Activated CD4-positive, alpha-beta T cell treated with anti-CD3 and anti-CD28 coated beads, Interleukin-10, Interleukin-2, amounts not matched to agents 100 ng/mL and 50 ng/mL, durations not matched to agents 16 hours and 8 hours (primary cell): ENCODE measurements at regions not wholly inside any gene's neighbourhood (a gene's known extent, or its start where the extent isn't known, plus 50 kb on each side); places are given as distances from the start of the nearest gene placed in this dataset.
"Not testable (repeated sequence)": the region's sequence is repeated elsewhere in the genome, so short reads cannot be mapped to it uniquely, and the experiment has no call there.

Experiments used
- DNase-seq: peaks from one replicate; pipeline ENCODE4 v3.0.0-alpha.2; 2020

DNA sequence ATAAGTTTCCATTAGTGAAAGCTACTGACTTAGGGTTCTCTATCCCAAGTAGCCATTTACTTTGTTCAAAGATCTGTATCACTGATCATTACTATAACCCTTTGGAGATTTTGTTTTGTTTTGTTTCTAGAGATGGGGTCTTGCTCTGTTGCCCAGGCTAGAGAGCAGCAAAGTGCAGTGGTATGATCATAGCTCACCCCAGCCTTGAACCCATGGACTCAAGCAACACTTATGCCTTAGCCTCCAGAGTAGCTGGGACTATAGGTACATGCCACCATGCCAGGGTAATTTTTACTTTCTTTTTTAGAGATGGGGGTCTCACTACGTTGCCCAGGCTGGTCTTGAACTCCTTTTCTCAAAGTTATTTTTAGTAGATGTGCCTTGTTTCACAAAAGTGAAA is 154.7 kb downstream of the KCNJ2 start:
- no peak for DNase-seq

DNA sequence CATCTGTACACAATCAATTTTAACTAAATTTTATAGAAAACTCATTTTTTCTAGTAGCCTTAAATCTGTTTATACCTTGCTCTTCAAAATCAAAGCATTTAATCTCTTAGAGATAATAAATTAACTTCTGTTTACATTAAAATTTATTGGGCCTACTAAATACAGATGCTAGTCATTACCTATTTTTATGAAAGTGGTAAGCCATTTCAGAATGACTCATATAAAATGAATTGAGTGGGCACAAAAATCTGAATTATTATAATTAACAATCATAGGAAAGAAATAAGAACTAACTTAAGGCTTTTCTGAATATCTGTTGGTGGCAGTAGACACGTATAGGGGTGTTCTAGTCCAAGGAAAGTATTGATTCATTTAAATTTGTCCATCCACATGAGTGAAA is 157.9 kb downstream of the KCNJ2 start:
- no peak for DNase-seq

DNA sequence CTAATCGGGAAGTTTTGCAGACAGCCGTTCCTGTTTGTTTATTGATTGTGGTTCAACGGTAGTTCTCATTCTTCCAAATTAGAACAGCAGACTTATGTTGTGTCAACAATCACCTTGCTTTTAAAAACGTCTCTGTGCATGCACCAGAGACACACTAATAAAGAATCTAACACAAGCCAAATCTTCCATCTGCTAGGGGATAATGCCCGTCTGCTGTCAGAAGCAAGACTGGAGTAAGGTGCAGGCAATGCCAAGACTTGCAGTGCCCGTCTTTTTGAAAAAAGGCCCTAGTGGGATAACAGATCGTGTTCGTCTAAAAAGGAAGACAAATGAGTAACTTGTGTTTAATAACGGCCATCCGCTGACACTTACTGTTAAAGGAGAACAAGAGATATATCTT is 158.4 kb downstream of the KCNJ2 start:
- DNase-seq = no peak

DNA sequence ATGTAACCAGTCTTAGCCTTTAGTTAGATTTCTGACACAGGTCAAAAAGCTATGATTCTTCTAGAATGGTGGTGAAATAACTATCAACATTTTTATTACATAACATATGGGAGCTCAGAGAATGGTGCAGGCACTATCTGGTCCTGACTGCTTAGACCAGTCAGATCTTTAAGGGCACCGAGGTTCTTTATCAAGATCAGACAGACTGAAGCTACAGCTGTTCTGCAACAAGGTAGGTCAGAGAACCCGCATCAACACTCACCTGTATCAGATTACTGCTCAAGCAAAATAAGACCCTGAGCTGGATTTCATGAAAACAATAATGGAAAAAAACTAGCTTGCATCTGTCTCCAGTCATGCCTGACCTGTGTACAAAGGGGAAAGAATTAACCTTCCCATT is 160.4 kb downstream of the KCNJ2 start:
- no peak for DNase-seq

DNA sequence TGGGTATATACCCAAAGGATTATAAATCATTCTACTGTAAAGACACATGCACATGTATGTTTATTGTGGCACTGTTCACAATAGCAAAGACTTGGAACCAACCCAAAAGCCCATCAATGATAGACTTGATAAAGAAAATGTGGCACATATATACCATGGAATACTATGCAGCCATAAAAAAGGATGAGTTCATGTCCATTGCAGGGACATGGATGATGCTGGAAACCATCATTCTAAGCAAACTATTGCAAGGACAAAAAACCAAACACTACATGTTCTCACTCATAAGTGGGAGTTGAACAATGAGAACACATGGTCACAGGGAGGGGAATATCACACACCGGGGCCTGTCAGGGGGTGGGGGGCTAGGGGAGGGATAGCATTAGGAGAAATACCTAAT is 161.7 kb downstream of the KCNJ2 start:
- DNase-seq = not testable (repeated sequence)

DNA sequence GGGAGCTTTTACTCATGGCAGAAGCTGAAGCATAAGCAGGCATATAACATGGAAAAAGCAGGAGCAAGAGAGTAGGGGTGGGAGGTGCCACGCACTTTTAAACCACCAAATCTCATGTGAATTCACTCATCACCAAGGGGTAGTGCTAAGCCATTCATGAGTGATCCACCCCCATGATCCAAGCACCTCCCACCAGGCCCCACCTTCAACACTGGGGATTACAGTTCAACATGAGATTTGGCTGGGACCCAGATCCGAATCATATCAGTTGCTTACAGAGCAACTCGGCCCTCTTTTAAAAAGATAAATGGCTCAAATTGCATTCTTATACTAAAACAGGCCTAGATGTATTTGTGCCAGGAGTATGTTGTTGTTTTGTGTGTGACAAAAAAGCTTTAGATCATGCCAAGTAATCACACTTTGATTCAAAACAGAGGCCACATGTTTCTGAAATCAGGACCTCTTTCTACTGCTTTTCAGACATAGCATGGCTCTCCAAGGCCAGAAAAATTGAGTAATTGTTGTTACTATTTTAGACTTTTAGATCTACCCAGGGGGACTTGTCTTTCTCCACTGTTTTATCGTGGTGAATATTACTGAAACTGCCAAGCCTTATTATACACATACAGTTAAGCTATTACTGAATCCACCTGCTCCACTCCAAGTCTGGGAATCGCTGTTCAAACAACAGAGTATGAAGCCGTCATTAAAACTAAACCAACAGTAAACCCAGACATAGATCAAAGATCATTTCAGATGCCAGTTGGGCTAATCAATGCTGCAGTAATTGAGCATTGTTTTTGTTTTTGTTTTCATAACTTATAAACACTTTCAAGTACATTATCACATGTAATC is 163.3 kb downstream of the KCNJ2 start:
- no peak for DNase-seq

DNA sequence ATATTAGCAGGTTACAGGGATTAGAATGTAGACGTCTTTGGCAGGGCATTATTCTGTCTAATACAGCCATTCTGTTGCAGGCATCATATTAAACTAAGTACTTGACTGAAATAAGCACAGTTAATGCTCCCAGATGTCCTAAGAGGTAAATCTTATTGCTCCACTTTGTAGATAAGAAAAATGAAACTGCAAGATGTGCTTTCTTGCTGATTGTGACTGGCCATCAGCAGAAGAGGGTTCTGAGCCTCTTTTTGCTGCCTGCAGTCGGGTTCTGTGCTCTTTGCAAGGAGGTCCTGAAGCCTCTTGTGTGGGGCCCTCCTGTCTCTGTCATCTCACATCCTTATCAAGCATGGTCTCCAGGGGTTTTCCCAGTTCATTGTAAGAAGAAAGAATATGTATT is 167.1 kb downstream of the KCNJ2 start:
- no peak for DNase-seq

DNA sequence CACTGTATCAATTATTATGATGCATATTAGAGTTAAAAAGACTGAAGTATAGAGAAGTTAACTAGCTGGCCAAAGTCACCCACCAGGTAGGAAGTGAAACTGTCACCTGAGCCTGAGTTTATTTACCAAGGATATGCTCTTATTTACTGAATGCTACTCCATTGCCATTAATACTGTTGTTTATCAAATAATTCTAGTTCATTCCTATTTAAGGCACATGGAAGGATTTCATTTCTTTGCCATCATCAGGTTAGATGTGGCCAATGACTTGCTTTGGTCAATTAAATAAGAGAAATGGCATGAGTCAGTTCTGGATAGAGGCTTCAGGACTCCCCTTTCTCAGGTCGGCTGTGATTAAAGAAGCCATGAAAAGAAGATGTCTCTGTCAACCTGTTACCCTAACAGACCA is 169.6 kb downstream of the KCNJ2 start:
- DNase-seq = no peak

DNA sequence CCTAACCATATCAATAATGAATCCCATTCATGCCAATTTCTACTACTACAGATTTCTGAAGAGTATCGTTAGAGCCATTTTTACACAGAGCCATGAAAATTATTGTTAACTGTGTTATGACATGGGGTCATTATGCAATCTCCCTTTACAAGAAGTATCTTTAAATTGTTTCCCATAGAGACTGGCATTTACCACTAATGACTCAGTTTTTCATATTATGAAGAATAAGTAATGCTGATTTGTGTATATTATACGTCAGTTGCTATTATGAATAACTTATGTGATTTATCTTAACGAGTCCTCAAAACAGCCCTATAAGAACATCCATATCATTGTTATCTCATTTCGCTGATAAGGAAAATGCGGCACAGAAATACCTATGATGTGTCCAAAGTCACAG is 173.8 kb downstream of the KCNJ2 start:
- DNase-seq = no peak

DNA sequence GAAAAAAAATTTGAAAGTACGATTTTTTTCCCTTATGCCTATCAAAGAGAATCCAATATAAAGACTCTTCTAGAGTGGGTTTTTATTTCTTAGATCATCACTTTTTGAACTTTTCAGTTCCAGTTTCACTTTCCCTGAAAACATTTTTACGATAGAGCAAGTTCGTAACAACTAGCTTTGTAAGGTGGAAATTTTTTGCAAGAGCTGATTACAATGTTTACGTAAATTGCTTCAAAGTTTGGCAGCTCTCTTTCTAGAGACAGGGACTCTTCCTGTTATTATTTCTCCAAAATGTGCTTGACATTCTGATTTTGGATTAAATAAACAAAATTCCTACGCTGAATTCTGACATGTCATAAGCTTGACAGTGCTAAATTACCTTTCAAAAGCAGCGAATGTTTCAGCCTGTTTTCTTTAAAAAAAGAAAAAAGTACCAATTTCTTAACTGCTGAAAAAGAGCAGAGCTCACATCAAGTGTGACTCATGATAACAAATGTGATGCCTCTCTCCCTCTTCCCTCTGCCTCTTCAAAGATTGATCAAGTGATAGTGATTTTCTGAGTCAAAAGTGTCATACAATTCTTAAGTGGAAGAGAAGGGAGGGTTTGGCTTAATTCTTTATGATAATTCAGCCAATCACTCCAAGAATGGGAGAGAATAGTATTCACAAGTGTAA is 175.2 kb downstream of the KCNJ2 start:
- peak; percentile 7 for DNase-seq

DNA sequence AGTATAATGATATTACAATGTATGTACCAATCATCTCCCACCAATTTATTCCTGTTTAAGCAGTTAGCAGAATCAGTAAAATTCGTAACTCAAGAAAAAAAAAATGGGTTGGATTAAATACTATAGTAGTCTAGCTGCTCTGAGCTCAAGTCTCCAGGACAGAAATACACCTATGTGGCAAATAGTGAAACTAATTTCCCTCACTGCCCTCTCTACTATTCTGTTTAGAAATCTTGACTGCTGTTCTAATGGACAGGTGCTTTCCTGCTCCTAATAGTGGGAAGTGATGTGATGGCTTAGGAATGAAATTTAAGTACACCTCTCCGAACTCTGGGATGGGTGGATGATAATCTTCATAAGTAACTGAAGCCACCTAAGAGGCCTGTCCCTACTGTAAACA is 175.7 kb downstream of the KCNJ2 start:
- no peak for DNase-seq

DNA sequence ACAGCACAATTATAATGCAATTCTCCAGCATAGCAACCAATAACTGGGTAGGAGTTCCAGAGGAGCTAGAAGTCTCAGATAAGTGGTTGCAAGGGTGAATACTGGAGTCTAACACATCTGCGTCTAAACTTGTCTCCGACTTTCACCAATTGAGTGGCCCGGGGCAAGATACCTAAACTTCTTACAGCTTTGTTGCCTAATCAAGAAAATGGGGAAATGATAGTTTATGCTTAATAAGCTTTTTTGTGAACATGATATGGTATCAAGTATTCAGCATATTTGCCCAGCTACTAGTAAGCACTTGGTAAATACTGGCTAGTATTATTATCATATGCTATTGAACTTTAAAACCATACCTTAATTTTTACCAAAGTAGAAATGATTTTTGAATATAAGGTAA is 183.5 kb downstream of the KCNJ2 start:
- DNase-seq = no peak

DNA sequence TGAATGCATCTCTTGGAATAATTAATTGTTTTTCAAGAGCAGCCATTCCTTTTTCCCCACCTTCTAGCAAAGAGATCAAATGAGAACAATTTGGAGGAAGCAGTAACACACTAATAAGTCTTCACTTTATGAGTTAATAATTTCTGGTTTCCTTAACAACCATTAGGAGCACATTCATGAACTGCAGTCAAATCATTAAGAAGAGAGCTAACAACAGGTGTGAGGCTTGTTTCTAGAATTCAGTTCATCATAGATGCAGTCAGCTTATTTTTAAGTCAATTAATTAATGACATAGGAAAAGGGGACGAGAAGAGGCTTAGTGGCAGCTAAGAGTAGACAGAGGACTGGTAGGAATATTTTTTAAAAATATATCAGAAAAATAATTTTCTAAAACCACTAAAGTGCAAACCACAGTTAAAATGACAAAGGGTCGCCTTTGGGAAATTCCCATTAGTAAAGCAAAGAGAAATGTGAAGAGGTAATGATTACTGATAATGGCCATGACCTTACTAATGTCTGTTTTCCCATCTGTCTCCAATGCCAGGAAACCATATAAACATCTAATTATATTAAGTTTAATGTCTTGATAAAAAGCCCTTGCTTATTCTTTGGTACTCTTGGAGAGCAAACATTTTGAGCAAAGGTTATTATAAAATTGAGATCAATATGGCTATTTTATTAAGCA is 184.2 kb downstream of the KCNJ2 start:
- no peak for DNase-seq

DNA sequence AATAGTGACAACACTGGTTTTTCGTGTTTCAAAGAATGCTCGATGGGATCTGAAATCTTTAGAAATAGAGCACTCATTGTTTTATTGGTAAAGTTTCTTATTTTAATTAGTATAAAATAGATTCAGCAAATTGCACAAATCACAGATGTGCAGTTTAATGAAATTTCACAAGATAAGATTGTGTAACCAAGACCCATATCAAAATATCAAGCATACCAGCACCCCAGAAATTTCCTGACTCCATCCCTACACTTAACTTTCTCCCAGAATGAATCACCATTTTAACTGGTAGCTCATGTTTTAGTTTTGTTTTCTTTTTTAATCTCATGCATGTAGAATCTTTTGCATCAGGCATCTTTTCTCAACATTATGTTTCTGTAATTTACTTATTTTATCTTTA is 185.9 kb downstream of the KCNJ2 start:
- no peak for DNase-seq

DNA sequence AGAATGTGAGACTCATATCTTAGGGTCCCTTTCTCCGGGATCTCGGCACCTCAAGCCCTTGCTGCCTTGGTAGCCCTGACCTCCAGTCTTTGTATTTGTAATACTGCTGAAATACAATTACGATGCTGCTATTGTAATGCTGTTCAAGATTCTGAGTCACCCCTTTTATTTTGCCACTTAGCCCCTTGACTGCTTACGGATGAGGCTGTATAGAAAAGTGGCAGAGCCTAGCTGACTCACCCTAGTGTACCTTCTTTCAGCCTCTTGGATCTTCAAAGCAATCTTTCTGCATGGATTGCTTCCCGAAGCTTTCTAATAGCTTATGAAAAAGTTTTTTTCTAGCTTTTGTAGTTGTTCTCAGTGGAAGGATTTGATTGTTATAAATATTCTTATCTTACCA is 187.9 kb downstream of the KCNJ2 start:
- no peak for DNase-seq

DNA sequence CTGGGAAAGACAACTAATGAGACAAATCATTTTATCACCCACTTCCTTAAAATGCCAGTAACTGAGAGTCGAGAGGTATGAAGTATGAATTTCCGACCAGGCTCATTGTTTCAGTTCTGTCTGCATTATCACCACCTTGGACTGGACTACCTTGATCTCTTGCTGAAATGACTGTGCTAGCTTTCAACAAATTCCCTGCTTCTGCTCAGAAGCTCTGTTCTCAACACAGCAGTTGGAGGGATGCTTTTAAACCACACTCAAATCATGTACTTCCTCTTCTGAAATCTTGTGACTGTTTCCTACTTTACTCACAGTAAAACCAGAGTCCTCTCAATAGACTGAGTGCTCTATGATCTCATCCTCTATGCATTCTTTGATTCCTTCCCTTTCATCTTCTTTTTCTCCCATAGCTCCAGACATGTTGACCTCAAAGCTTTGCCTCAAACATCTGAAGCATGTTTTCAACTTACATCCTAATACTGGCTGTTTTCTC is 195.8 kb downstream of the KCNJ2 start:
- no peak for DNase-seq

DNA sequence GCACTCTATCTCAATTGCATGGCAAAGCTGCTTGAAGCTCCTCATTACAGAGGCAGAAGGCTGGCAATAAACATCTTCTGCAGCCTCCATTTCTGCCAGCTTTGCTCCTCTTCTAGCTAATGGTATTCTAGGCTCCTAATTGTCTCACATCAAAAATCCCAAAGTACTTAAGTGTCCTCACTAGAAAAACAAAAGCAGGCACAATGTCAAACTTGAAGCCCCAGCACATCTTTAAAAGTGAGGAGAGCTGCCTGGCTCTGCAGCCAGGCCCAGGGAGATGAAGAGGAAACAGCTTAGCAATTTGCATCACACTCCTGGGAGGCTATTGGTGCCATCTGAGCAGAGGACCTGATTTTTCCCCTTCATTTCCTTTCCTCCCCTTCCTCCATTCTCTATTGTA is 197.1 kb downstream of the KCNJ2 start:
- DNase-seq = no peak

DNA sequence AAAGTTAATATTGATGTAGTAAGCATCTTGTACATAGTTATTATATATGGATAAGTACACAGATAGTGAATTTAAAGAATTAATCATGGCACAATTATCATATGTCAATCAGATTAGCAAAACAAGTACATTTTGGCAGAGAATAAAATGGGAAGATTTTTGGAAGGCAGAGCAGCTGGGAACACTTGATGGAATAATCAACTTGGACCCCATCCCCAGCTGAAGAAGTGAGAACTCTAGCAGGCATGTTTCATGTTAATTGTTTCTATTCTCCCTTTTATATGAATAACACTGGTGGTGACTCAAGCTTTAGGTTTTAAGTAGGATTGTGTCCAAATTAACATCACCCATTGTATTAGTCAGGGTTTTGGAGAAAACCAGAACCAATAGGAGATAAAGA is 198.7 kb downstream of the KCNJ2 start:
- no peak for DNase-seq

DNA sequence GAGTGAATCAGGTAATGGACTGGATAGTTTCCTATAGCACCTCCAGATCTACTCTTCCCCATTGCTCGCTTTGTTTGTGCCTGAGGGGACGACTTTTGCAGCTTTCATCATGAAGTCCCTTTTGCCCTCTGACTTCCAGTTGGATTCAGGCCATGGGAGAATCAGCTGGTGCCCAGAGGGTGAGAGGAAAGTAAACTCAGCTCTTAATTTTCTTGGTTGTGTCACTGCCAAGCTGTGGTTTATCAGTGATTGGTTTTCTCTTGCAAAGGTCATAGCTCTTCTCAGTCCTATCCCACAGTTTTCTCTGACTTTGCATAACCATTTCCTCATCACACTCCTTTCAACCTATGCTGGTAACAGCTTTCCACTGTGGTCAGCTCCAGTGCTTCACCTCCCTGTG is 200.1 kb downstream of the KCNJ2 start:
- no peak for DNase-seq

DNA sequence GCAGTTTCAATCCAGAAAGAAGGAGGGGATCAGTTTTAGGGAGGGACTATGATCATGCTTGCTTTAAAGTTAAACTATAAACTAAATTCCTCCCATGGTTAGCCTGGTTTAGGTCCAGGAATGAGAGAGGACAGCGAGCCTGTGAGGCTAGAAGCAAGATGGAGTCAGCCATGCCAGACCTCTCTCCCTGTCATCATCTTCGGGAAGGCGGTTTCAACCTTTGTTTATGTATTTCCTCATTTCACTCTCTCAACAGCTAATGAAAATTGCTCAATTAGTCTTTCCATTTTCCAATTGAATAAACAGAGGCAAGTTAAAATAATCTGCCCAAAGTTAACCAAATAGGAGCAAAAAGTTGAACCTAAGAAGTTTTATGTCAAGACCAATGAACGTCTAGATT is 201.5 kb downstream of the KCNJ2 start:
- DNase-seq = no peak

DNA sequence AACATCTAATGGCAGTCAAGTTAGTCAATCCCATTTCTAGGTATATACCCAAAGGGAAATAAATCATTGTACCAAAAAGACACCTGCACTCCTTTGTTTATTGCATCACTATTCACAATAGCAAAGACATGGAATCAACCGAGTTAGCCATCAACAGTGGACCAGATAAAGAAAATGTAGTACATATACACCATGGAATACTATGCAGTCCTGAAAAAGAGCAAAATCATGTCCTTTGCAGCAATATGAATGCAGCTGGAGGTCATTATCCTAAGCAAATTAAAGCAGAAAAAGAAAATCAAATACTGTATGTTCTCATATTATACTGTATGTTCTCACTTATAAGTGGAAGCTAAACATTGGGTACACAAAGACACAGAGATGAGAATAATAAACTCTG is 204.0 kb downstream of the KCNJ2 start:
- DNase-seq = no peak

DNA sequence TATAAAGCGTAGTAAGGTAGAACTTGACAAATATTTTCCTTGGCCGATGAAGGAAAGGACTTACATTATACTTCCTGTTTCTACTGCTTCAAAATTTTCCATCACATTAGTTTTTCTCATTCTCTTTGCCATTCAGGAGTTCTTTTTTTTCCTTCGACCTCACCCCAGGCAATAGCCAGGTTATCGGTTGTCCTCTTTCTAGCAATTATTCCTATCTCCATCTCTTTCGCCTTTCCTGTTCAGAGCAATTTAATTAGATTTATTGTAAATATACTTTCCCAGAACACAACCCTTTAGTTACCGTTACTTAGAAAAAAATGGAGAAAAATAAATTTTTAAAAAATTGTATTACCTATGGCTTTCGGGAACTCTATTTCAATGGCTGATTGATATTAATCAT is 205.2 kb downstream of the KCNJ2 start:
- no peak for DNase-seq

DNA sequence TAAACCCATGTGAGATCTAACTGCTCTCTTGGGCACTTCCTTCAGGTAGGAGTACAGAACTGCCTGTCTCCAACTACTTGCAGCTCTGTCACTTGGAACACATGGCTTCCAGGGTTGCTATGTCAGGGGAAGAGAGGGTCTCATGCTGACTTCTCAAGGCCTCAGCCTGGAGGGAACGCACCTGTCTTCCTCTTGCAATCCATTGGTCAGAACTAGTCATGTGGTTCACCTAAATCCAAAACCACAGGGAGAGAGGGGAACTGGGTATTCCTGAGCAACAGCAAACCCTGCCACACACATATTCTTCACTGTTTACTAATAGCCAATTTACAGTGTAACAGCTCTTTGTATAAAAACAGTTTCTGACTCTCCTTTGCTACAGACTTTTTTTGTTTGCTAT is 206.1 kb downstream of the KCNJ2 start:
- DNase-seq = no peak
